Neural progenitor cell (in vitro differentiated cells): ENCODE measurements at regions not wholly inside any gene's neighbourhood (a gene's known extent, or its start where the extent isn't known, plus 50 kb on each side); places are given as distances from the start of the nearest gene placed in this dataset.

ENCODE experiments used
- DNase-seq: peaks from one replicate; pipeline ENCODE4 v3.0.0-alpha.2; 2016; ENCODE audit warnings: low spot score
- H2AFZ ChIP-seq: fragments of 200-600 bp; sonication (generic); replicated peaks from 2 replicates; pipeline ENCODE4 v1.6.1; 2016; ENCODE audit warnings: antibody characterized with exemption
- H3F3A ChIP-seq: fragments of 200-600 bp; sonication (generic); 2 replicates; pipeline ENCODE4 v1.6.1; 2016; ENCODE audit warnings: antibody characterized with exemption, low read depth
- H3K27ac ChIP-seq: fragments of 200-600 bp; sonication (generic); 2 replicates; pipeline ENCODE4 v1.5.1; 2016; ENCODE audit warnings: mild to moderate bottlenecking
- H3K27me3 ChIP-seq: fragments of 200-600 bp; sonication (generic); 2 replicates; pipeline ENCODE4 v1.6.1; 2016; ENCODE audit warnings: mild to moderate bottlenecking, moderate library complexity
- H3K36me3 ChIP-seq: fragments of 200-600 bp; sonication (generic); 2 replicates; pipeline ENCODE4 v1.5.1; 2016
- H3K4me1 ChIP-seq: fragments of 200-600 bp; sonication (generic); 2 replicates; pipeline ENCODE4 v1.6.1; 2016; ENCODE audit warnings: mixed run types
- H3K4me2 ChIP-seq: fragments of 200-600 bp; sonication (generic); 2 replicates; pipeline ENCODE4 v1.6.1; 2016
- H3K4me3 ChIP-seq: fragments of 200-600 bp; sonication (generic); 2 replicates; pipeline ENCODE4 v1.5.1; 2016
- H3K79me2 ChIP-seq: fragments of 200-600 bp; sonication (generic); 2 replicates; pipeline ENCODE4 v1.6.1; 2016; ENCODE audit warnings: low read depth
- H3K9ac ChIP-seq: fragments of 200-600 bp; sonication (generic); 2 replicates; pipeline ENCODE4 v1.6.1; 2016
- H3K9me3 ChIP-seq: fragments of 200-600 bp; sonication (generic); 2 replicates; pipeline ENCODE4 v1.5.1; 2016; ENCODE audit warnings: low read depth
- H4K20me1 ChIP-seq: fragments of 200-600 bp; sonication (generic); 2 replicates; pipeline ENCODE4 v1.6.1; 2016; ENCODE audit warnings: low read depth
- H3K27ac Mint-ChIP-seq: 3 replicates; pipeline ENCODE4 v1.8.0; 2021; ENCODE audit warnings: mixed read lengths
- H3K27me3 Mint-ChIP-seq: 2 replicates; pipeline ENCODE4 v1.8.0; 2022; ENCODE audit warnings: low read depth, mild to moderate bottlenecking, inconsistent platforms, moderate library complexity, mixed read lengths; ENCODE audit not compliant: insufficient read depth
- H3K36me3 Mint-ChIP-seq: 3 replicates; pipeline ENCODE4 v1.8.0; 2021; ENCODE audit warnings: mixed read lengths
- H3K4me1 Mint-ChIP-seq: 3 replicates; pipeline ENCODE4 v1.8.0; 2021; ENCODE audit warnings: mixed read lengths
- H3K4me3 Mint-ChIP-seq: 3 replicates; pipeline ENCODE4 v1.8.0; 2021; ENCODE audit warnings: mild to moderate bottlenecking, moderate library complexity, mixed read lengths
- H3K9me3 Mint-ChIP-seq: 3 replicates; pipeline ENCODE4 v1.8.0; 2020; ENCODE audit warnings: mixed read lengths
- EZH2 ChIP-seq: fragments of 200-600 bp; sonication (generic); IDR thresholded peaks from 2 replicates; pipeline ENCODE4 v1.6.1; 2017; ENCODE audit warnings: antibody characterized with exemption, mild to moderate bottlenecking, moderate library complexity
- EZH2phosphoT487 ChIP-seq: fragments of 200-600 bp; sonication (generic); IDR thresholded peaks from 2 replicates; pipeline ENCODE4 v1.6.1; 2017; ENCODE audit warnings: antibody characterized with exemption
- TF ChIP-seq, protein P1 (sequence below): fragments of 200-600 bp; sonication (generic); IDR thresholded peaks from 2 replicates; pipeline ENCODE4 v1.5.1; 2017; ENCODE audit warnings: antibody characterized with exemption, mild to moderate bottlenecking

DNA sequence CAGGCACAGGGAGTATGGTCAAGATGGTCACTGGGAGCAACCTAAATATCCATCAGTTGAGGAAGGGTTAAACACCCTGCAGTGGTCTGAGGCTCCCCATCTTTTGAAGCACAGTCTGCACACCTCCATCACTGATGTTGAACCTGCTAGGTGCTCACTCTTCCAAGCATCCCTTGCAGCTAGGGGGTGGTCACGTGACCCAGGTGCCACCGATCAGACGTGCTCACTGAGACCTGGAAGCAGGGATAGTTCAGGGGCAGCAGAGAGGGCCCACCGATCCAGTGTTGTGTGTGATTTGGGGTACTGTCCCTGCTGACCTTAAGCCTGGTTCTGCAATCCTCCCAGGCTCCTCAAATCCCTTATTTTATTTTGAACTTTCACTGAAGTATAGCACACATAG lies 134.6 kb downstream of the CEBPB start:
- Histone ChIP-seq H4K20me1 (no peaks in the 10 kb centered on the region), H3K4me1 (peaks cover 12% of the 10 kb centered on the region), H3K4me2 (no peak overlapping the region), H3K27ac (no peak overlapping the region), H2AFZ (no peak overlapping the region), H3K79me2 (no peaks in the 10 kb centered on the region), H3K9ac (no peak overlapping the region), H3K36me3 (no peaks in the 10 kb centered on the region), H3K4me3 (no peak overlapping the region), H3K27me3 (no peaks in the 10 kb centered on the region), H3K9me3 (no peaks in the 10 kb centered on the region), H3F3A (no peaks in the 10 kb centered on the region)
- Mint-ChIP-seq H3K36me3 (no peaks in the 10 kb centered on the region), H3K27me3 (peaks cover 13% of the 10 kb centered on the region), H3K9me3 (no peaks in the 10 kb centered on the region), H3K4me3 (no peak overlapping the region), H3K27ac (no peak overlapping the region), H3K4me1 (peaks cover 21% of the 10 kb centered on the region)
- DNase-seq: no peak
- TF ChIP-seq EZH2phosphoT487 (no peak), EZH2 (no peak)
- TF ChIP-seq, protein P1, sequence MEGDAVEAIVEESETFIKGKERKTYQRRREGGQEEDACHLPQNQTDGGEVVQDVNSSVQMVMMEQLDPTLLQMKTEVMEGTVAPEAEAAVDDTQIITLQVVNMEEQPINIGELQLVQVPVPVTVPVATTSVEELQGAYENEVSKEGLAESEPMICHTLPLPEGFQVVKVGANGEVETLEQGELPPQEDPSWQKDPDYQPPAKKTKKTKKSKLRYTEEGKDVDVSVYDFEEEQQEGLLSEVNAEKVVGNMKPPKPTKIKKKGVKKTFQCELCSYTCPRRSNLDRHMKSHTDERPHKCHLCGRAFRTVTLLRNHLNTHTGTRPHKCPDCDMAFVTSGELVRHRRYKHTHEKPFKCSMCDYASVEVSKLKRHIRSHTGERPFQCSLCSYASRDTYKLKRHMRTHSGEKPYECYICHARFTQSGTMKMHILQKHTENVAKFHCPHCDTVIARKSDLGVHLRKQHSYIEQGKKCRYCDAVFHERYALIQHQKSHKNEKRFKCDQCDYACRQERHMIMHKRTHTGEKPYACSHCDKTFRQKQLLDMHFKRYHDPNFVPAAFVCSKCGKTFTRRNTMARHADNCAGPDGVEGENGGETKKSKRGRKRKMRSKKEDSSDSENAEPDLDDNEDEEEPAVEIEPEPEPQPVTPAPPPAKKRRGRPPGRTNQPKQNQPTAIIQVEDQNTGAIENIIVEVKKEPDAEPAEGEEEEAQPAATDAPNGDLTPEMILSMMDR: no peak

DNA sequence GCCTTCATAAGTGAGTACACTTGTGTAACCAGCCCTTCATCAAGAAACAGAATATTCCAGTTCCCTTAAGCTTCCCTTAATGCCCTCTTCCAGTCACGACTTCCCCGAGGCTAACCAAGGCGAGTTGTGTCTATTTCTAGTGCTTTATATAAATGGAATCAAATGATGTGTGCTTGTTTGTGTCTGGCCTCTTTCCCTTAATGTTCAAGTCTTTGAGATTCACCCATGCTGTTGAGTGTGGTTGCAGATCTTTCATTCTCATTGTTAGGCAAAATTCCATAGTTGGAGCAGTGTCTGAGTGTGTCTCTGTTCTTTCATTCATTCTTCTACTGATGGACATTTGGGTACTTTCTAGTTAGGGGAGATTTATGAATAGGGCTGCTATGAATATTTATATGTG lies 135.0 kb downstream of the CEBPB start:
- Histone ChIP-seq H2AFZ (no peak overlapping the region), H3K9me3 (no peaks in the 10 kb centered on the region), H3K4me1 (peaks cover 15% of the 10 kb centered on the region), H4K20me1 (no peaks in the 10 kb centered on the region), H3K27me3 (no peaks in the 10 kb centered on the region), H3K4me2 (no peak overlapping the region), H3K36me3 (no peaks in the 10 kb centered on the region), H3K79me2 (no peaks in the 10 kb centered on the region), H3F3A (no peaks in the 10 kb centered on the region), H3K27ac (no peak overlapping the region), H3K4me3 (no peak overlapping the region), H3K9ac (no peak overlapping the region)
- Mint-ChIP-seq H3K36me3 (no peaks in the 10 kb centered on the region), H3K4me1 (peaks cover 22% of the 10 kb centered on the region), H3K9me3 (no peaks in the 10 kb centered on the region), H3K27ac (no peak overlapping the region), H3K4me3 (no peak overlapping the region), H3K27me3 (peaks cover 12% of the 10 kb centered on the region)
- no peak for TF ChIP-seq EZH2
- TF ChIP-seq, protein P1: no peak
- TF ChIP-seq EZH2phosphoT487: no peak
- no peak for DNase-seq

DNA sequence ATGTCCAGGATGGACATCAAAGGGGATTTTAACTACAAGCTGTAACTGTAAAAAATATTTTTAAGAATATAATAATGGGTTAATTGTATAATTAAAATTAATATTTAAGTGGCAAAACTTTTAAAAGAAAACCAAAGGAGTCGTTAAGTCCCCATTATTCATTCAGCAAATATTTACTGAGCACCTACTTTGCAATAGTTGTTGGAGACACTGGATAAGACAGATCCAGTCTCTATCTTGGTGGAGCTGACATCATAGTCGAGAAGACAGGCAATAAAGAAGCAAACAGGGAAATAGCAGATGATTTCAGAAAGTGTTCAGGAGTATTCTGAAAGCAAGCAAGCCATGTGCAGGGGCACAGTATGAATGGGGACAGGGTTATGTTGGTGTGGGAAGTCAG lies 137.0 kb downstream of the CEBPB start:
- H3K4me2 ChIP-seq: no peak overlapping the region
- Mint-ChIP-seq H3K4me1 (peaks cover 20% of the 10 kb centered on the region), H3K27ac (no peak overlapping the region), H3K4me3 (no peak overlapping the region), H3K27me3 (peaks cover 6% of the 10 kb centered on the region), H3K9me3 (no peaks in the 10 kb centered on the region), H3K36me3 (no peaks in the 10 kb centered on the region)
- no peaks in the 10 kb centered on the region for H3K9me3 ChIP-seq
- H3K27me3 ChIP-seq: no peaks in the 10 kb centered on the region
- TF ChIP-seq EZH2 (no peak), EZH2phosphoT487 (no peak)
- TF ChIP-seq, protein P1: no peak
- peaks cover 6% of the 10 kb centered on the region for H3K4me1 ChIP-seq
- H3K36me3 ChIP-seq: no peaks in the 10 kb centered on the region
- H3K79me2 ChIP-seq: no peaks in the 10 kb centered on the region
- DNase-seq: no peak
- H3F3A ChIP-seq: no peaks in the 10 kb centered on the region
- no peaks in the 10 kb centered on the region for H4K20me1 ChIP-seq
- H3K4me3 ChIP-seq: no peak overlapping the region
- no peak overlapping the region for H2AFZ ChIP-seq
- no peak overlapping the region for H3K9ac ChIP-seq
- H3K27ac ChIP-seq: no peak overlapping the region
